ENCODE measurements at regions not wholly inside any gene's neighbourhood (a gene's known extent, or its start where the extent isn't known, plus 50 kb on each side); places are given as distances from the start of the nearest gene placed in this dataset.

DNA sequence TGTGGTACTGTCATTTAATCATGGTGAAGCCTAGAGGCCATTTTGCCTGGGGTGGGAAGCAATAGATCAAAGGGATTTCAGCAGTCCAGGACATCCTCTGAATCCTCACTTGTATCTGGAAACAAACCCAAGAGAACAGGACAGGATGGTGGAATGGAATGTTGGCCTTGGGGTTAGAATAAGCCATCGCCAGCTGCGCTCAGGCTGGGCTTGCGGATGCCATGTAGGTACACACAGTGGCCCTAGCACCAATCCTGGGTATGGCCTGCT, 76.5 kb upstream of the ALDH1A3 start:
- TF ChIP-seq, protein P1, sequence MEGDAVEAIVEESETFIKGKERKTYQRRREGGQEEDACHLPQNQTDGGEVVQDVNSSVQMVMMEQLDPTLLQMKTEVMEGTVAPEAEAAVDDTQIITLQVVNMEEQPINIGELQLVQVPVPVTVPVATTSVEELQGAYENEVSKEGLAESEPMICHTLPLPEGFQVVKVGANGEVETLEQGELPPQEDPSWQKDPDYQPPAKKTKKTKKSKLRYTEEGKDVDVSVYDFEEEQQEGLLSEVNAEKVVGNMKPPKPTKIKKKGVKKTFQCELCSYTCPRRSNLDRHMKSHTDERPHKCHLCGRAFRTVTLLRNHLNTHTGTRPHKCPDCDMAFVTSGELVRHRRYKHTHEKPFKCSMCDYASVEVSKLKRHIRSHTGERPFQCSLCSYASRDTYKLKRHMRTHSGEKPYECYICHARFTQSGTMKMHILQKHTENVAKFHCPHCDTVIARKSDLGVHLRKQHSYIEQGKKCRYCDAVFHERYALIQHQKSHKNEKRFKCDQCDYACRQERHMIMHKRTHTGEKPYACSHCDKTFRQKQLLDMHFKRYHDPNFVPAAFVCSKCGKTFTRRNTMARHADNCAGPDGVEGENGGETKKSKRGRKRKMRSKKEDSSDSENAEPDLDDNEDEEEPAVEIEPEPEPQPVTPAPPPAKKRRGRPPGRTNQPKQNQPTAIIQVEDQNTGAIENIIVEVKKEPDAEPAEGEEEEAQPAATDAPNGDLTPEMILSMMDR (IDR thresholded peaks at IDR 0.05 in 2 of 3, conservative IDR thresholded peaks at IDR 0.05 in 1 of 3; ENCODE audit: borderline replicate concordance in 1 of 3, insufficient read depth in 1 of 3, low read depth in 2 of 3, low read length in 2 of 3): no peak
- TF ChIP-seq POLR2A (IDR thresholded peaks at IDR 0.05; ENCODE audit: borderline replicate concordance, extremely low read depth, insufficient read depth, insufficient read length) (no peak), SP1 (IDR thresholded peaks at IDR 0.05; ENCODE audit: low read depth) (no peak), ZNF274 (IDR thresholded peaks at IDR 0.05; ENCODE audit: low read depth, low read length) (no peak), RAD21 (IDR thresholded peaks at IDR 0.05; ENCODE audit: low read depth) (no peak), EZH2phosphoT487 (IDR thresholded peaks at IDR 0.05; ENCODE audit: borderline replicate concordance) (no peak), POLR2AphosphoS5 (IDR thresholded peaks at IDR 0.05; ENCODE audit: low read depth, low read length) (no peak), CEBPB (IDR thresholded peaks at IDR 0.05; ENCODE audit: low read depth) (no peak), EZH2 (IDR thresholded peaks at IDR 0.05) (no peak), FOSL1 (IDR thresholded peaks at IDR 0.05; ENCODE audit: low read depth) (no peak)
- TF ChIP-seq, protein P2, sequence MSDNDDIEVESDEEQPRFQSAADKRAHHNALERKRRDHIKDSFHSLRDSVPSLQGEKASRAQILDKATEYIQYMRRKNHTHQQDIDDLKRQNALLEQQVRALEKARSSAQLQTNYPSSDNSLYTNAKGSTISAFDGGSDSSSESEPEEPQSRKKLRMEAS (IDR thresholded peaks at IDR 0.05): no peak
